Stomach (tissue), 4 donors: ENCODE measurements at regions not wholly inside any gene's neighbourhood (a gene's known extent, or its start where the extent isn't known, plus 50 kb on each side); places are given as distances from the start of the nearest gene placed in this dataset.

Experiments used
- CTCF ChIP-seq, 7 experiments: fragments of 450-650 bp in 4 of 7; fragments of 200-600 bp in 3 of 7; sonication (generic) in 3 of 7; IDR thresholded peaks; one replicate each; pipeline ENCODE4 v1.5.1; 2016 to 2019; ENCODE audit warnings: antibody characterized with exemption in 7 of 7, control low read depth in 2 of 7, mild to moderate bottlenecking in 1 of 7
- POLR2A ChIP-seq, 4 donors: fragments of 450-650 bp; IDR thresholded peaks; one replicate each; pipeline ENCODE4 v1.6.1; 2016; ENCODE audit warnings: antibody characterized with exemption in 4 of 4, control low read depth in 2 of 4, mild to moderate bottlenecking in 1 of 4, moderate library complexity in 1 of 4

- TF ChIP-seq CTCF (IDR thresholded peaks at IDR 0.05) (no peak), POLR2A (IDR thresholded peaks at IDR 0.05) (no peak)
These were observed 165.1 kb downstream of the ANKRD7 start for GRCh38 chr7:118389629-118390028.
